PFSK-1 (cell line): ENCODE measurements at regions not wholly inside any gene's neighbourhood (a gene's known extent, or its start where the extent isn't known, plus 50 kb on each side); places are given as distances from the start of the nearest gene placed in this dataset.

ENCODE experiments used
- POLR2AphosphoS5 ChIP-seq: IDR thresholded peaks from 2 replicates; pipeline ENCODE4 v1.6.1; 2012; ENCODE audit warnings: low read depth, mild to moderate bottlenecking, control low read depth, low read length, moderate library complexity
- SIN3A ChIP-seq: IDR thresholded peaks from 2 replicates; pipeline ENCODE4 v1.6.1; 2012; ENCODE audit warnings: mild to moderate bottlenecking, low read length, moderate library complexity, borderline replicate concordance; ENCODE audit not compliant: insufficient read depth
- TF ChIP-seq, protein P1 (sequence below), 2 experiments: IDR thresholded peaks; 2 replicates each; pipeline versions ENCODE4 v1.6.1 to v1.8.0; 2011 to 2012; ENCODE audit warnings: low read depth in 2 of 2, low read length in 2 of 2, control low read depth in 1 of 2, inconsistent platforms in 1 of 2, mild to moderate bottlenecking in 1 of 2, moderate library complexity in 1 of 2; ENCODE audit not compliant: insufficient read depth in 1 of 2

DNA sequence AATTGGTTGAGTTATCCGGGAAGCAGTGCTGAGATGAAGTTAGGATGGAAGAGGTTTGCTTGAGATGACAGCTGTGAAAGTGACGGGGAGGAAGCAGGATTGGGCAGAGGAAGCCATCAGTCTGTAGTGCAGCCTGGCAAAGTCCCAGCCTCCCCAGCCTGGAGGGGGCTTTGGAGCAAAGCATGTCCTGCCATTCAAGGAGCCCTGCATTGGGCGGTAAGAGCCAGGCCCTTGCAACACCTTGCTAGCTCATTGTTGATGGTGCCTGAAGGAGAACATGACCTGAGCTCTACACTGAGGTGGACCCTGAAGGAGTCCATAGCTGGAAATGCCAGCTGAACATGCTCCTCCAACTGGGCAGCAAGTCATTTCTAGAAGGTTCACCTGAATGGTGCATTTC lies 228.9 kb downstream of the ACKR3 start:
- TF ChIP-seq, protein P1, sequence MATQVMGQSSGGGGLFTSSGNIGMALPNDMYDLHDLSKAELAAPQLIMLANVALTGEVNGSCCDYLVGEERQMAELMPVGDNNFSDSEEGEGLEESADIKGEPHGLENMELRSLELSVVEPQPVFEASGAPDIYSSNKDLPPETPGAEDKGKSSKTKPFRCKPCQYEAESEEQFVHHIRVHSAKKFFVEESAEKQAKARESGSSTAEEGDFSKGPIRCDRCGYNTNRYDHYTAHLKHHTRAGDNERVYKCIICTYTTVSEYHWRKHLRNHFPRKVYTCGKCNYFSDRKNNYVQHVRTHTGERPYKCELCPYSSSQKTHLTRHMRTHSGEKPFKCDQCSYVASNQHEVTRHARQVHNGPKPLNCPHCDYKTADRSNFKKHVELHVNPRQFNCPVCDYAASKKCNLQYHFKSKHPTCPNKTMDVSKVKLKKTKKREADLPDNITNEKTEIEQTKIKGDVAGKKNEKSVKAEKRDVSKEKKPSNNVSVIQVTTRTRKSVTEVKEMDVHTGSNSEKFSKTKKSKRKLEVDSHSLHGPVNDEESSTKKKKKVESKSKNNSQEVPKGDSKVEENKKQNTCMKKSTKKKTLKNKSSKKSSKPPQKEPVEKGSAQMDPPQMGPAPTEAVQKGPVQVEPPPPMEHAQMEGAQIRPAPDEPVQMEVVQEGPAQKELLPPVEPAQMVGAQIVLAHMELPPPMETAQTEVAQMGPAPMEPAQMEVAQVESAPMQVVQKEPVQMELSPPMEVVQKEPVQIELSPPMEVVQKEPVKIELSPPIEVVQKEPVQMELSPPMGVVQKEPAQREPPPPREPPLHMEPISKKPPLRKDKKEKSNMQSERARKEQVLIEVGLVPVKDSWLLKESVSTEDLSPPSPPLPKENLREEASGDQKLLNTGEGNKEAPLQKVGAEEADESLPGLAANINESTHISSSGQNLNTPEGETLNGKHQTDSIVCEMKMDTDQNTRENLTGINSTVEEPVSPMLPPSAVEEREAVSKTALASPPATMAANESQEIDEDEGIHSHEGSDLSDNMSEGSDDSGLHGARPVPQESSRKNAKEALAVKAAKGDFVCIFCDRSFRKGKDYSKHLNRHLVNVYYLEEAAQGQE (IDR thresholded peaks at IDR 0.05; ENCODE audit: insufficient read depth in 1 of 2, low read depth in 2 of 2, low read length in 2 of 2) = no peak
- TF ChIP-seq SIN3A = no peak
- no peak for TF ChIP-seq POLR2AphosphoS5
